Activated naive CD8-positive, alpha-beta T cell treated with anti-CD3 and anti-CD28 coated beads, Interleukin-2, amount 50 U/mL, for 24 hours (primary cell): ENCODE measurements at regions not wholly inside any gene's neighbourhood (a gene's known extent, or its start where the extent isn't known, plus 50 kb on each side); places are given as distances from the start of the nearest gene placed in this dataset.
"Not testable (repeated sequence)": the region's sequence is repeated elsewhere in the genome, so short reads cannot be mapped to it uniquely, and the experiment has no call there.

ENCODE experiments used
- ATAC-seq: fragments of 150-1000 bp; cut with Tn5 transposase; one replicate; pipeline ENCODE4 v1.10.0; 2021
- DNase-seq: peaks from one replicate; pipeline ENCODE4 v3.0.0; 2021
- H3K27ac Mint-ChIP-seq: one replicate; pipeline ENCODE4 v1.8.0; 2021; ENCODE audit warnings: mild to moderate bottlenecking, mixed read lengths
- H3K27me3 Mint-ChIP-seq: one replicate; pipeline ENCODE4 v1.8.0; 2021; ENCODE audit warnings: mixed read lengths
- H3K36me3 Mint-ChIP-seq: one replicate; pipeline ENCODE4 v1.8.0; 2021; ENCODE audit warnings: low read depth, mixed read lengths
- H3K4me1 Mint-ChIP-seq: one replicate; pipeline ENCODE4 v1.8.0; 2021; ENCODE audit warnings: mixed read lengths
- H3K4me3 Mint-ChIP-seq: one replicate; pipeline ENCODE4 v1.8.0; 2021; ENCODE audit warnings: mild to moderate bottlenecking, moderate library complexity, mixed read lengths
- H3K9me3 Mint-ChIP-seq: one replicate; pipeline ENCODE4 v1.8.0; 2021; ENCODE audit warnings: mixed read lengths

DNA sequence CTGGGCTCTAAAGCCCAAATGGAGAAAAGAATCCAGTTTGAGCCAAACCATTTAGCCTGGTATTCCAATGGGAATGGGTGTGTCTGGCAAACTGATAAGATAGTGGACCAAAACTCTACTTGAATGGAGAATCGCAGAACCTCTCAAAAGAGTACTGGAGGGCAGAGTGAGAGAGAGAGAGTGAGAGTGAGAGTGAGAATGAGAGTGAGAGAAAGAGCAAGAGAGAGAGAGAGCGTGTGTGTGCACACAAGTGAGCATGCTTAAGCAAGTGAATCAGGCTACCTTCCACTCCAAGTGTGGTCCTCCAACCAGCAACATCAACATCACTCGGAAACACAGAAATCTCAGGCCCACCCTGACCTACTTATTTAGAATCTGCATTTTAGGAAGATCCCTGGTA is 58.8 kb downstream of the UQCRFS1 start:
- DNase-seq, result no peak
- ATAC-seq, result no peak
- no peak overlapping the region for H3K27ac Mint-ChIP-seq

DNA sequence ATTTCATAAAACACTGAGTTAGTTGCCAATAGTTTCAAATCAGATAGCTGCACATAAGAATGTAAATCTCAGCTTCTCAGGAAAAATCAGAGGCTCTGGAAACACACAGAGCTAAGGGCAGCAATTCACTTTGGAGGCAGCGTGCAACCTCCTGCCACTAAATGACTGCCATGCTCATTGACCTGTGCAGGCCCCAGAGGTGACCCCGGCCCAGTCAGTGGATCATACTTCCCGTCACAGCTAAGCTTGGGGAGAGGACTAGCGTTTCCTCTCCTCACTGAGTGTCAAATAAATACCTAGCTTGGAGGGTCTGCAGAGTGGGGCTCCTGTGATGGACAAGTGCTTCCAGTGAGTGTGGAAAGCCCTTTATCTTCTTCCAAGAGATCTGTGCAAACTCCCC is 67.2 kb downstream of the UQCRFS1 start:
- H3K4me1 Mint-ChIP-seq, result no peaks in the 10 kb centered on the region
- no peaks in the 10 kb centered on the region for H3K27me3 Mint-ChIP-seq
- ATAC-seq (no peak), DNase-seq (no peak)
- H3K9me3 Mint-ChIP-seq, result peaks cover 1% of the 10 kb centered on the region
- H3K27ac Mint-ChIP-seq, result no peak overlapping the region
- no peaks in the 10 kb centered on the region for H3K36me3 Mint-ChIP-seq
- H3K4me3 Mint-ChIP-seq, result no peak overlapping the region

More for the DNA sequence above, 58.8 kb downstream of the UQCRFS1 start:
- no peak overlapping the region for H3K4me3 Mint-ChIP-seq
- no peaks in the 10 kb centered on the region for H3K36me3 Mint-ChIP-seq
- H3K9me3 Mint-ChIP-seq, result peaks cover 47% of the 10 kb centered on the region
- no peaks in the 10 kb centered on the region for H3K4me1 Mint-ChIP-seq
- H3K27me3 Mint-ChIP-seq, result no peaks in the 10 kb centered on the region

DNA sequence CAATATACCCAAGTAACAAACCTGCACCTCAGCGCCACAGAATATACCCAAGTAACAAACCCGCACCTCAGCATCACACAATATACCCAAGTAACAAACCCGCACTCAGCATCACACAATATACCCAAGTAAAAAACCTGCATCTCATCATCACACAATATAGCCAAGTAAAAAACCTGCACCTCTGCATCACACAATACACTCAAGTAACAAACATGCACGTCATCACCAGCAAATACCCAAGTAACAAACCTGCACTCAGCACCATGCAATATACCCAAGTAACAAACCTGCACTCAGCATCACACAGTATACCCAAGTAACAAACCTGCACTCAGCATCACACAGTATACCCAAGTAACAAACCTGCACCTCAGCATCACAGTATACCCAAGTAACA is 69.8 kb downstream of the UQCRFS1 start:
- no peak for ATAC-seq
- Mint-ChIP-seq H3K4me1 (no peaks in the 10 kb centered on the region), H3K27ac (no peak overlapping the region), H3K27me3 (no peaks in the 10 kb centered on the region), H3K36me3 (no peaks in the 10 kb centered on the region), H3K4me3 (no peak overlapping the region), H3K9me3 (peaks cover 5% of the 10 kb centered on the region)
- DNase-seq, result no peak

DNA sequence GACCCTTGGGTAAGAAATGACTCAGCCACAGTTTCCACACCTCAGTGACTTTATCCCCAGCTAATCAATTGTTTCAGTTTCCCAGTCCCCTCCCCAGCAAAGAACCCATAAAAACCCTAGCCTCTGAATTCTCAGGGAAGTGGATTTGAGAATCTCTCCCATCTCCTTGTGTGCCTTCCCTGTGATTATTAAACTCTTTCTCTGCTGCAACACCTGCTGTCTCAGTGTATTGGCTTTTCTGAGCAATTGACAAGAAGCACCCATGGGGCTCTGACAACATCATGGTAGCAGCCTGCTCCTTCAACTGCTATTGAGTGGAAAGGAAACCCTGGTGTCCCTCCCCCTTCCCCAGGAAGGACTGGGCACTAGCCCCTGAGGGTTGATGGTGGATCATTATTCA is 73.7 kb downstream of the UQCRFS1 start:
- Mint-ChIP-seq H3K36me3 (no peaks in the 10 kb centered on the region), H3K9me3 (peaks cover 20% of the 10 kb centered on the region)

DNA sequence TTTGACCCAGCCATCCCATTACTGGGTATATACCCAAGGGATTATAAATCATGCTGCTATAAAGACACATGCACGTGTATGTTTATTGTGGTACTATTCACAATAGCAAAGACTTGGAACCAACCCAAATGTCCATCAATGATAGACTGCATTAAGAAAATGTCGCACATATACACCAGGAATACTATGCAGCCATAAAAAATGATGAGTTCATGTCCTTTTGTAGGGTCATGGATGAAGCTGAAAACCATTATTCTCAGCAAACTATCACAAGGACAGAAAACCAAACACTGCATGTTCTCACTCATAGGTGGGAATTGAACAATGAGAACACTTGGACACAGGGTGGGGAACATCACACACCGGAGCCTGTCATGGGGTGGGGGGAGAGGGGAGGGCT is 74.7 kb downstream of the UQCRFS1 start:
- H3K27me3 Mint-ChIP-seq, H3K36me3 Mint-ChIP-seq, H3K27ac Mint-ChIP-seq, H3K4me1 Mint-ChIP-seq, ATAC-seq, DNase-seq, H3K4me3 Mint-ChIP-seq: not testable (repeated sequence)
- peaks cover 26% of the 10 kb centered on the region for H3K9me3 Mint-ChIP-seq

More for the DNA sequence above, 73.7 kb downstream of the UQCRFS1 start:
- DNase-seq (no peak), ATAC-seq (no peak)
- Mint-ChIP-seq H3K4me3 (no peak overlapping the region), H3K27me3 (no peaks in the 10 kb centered on the region), H3K27ac (no peak overlapping the region), H3K4me1 (no peaks in the 10 kb centered on the region)

DNA sequence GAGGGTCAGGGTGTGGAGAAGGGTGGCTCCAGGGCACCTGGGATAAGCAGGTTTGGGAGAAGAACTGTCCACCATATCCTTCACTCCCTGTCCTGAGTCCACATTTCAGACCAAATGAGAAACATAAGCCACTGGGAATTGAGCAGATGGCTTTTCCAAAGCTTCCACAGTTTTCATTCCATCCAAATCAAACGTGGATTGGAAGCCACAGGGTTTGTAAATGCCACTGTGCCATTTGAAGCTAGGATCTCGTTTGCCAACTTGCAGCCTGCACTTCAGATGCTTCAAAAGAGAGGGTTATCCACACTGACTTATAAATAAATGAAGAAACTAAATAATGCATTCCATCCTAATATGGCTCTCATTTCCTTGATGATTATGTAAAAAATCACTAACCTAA is 81.5 kb downstream of the UQCRFS1 start:
- Mint-ChIP-seq H3K9me3 (peaks cover 21% of the 10 kb centered on the region), H3K36me3 (no peaks in the 10 kb centered on the region), H3K27ac (no peak overlapping the region), H3K27me3 (no peaks in the 10 kb centered on the region), H3K4me3 (no peak overlapping the region), H3K4me1 (no peaks in the 10 kb centered on the region)
- DNase-seq (no peak), ATAC-seq (no peak)

DNA sequence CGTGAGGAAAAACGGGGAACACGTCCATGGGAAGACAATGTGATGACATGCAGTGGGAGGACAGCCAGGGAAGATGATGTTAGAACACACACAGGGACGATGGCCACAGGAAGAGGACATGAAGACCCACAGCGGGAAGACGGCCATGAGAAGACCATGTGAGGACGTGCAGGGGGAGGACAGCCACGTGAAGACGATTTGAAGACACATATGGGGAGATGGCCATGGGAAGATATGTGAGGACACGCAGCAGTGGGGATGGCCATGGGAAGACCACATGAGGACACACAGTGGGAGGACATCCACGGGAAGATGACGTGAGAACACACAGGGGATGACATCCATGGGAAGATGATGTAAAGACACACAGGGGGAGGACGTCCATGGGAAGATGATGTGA is 83.8 kb downstream of the UQCRFS1 start:
- DNase-seq, result no peak
- no peak overlapping the region for H3K27ac Mint-ChIP-seq
- ATAC-seq, result no peak
- no peaks in the 10 kb centered on the region for H3K36me3 Mint-ChIP-seq
- no peak overlapping the region for H3K4me3 Mint-ChIP-seq
- H3K9me3 Mint-ChIP-seq, result peaks cover 6% of the 10 kb centered on the region
- H3K4me1 Mint-ChIP-seq, result no peaks in the 10 kb centered on the region
- no peaks in the 10 kb centered on the region for H3K27me3 Mint-ChIP-seq

DNA sequence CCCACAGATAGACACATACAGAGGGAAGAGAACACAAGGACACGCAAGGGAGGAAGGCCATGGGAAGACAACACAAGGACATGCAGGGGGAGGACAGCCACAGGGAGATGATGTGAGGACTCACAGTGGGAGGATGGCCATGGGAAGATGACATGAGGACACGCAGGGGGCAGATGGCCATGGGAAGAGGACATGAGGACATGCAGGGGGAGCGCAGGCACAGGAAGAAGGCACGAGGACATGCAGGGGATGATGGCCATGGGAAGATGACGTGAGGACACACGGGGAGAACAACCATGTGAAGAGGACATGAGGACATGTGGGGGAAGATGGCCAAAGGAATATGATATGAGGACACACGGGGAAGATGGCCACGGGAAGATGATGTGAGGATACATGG is 84.7 kb downstream of the UQCRFS1 start:
- ATAC-seq, result no peak
- DNase-seq, result no peak
- H3K36me3 Mint-ChIP-seq, result no peaks in the 10 kb centered on the region
- H3K27me3 Mint-ChIP-seq, result no peaks in the 10 kb centered on the region
- H3K4me3 Mint-ChIP-seq, result no peak overlapping the region
- H3K27ac Mint-ChIP-seq, result no peak overlapping the region
- H3K4me1 Mint-ChIP-seq, result no peaks in the 10 kb centered on the region
- no peaks in the 10 kb centered on the region for H3K9me3 Mint-ChIP-seq

DNA sequence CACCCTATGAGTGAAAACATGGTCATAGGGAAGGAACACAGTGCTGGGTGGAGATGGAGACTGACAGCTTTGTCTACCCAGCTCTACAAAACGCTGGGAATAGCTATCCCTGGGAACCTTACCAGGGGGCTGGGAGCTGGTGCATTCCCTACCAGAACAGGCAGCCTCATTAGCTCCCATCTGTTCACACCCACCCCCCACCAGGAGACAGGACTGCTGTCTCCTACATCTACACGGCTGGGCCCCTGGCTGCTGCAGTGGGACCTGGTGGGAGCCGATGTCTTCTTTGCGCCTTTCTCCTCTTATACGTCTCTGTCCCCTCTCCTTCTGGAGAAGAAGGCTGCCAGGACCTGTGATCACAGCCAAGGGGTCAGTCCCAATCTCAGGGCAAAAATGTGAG is 90.8 kb downstream of the UQCRFS1 start:
- DNase-seq, result no peak
- no peaks in the 10 kb centered on the region for H3K27me3 Mint-ChIP-seq

DNA sequence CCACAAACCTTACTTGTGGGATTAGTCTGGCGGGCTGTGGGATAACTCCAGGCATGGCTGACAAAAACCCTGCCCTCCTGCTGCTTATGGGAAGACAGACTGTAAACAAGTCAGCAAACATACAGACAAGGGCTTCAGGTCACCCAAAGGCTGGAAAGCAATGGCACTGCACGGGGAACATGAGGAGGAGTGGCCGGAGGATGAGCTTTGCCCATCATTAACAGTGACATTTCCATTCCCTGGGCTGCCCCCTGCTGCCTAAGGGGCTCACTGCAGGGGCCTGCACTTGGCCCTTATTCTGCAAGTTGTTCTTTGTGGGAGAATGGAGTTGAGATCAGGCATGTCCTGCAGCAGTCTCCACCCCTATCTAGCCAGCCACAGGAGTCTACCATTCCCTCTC is 91.3 kb downstream of the UQCRFS1 start:
- no peak overlapping the region for H3K4me3 Mint-ChIP-seq
- H3K9me3 Mint-ChIP-seq, result peaks cover 7% of the 10 kb centered on the region
- DNase-seq (no peak), ATAC-seq (no peak)
- H3K36me3 Mint-ChIP-seq, result no peaks in the 10 kb centered on the region
- H3K4me1 Mint-ChIP-seq, result no peaks in the 10 kb centered on the region
- no peaks in the 10 kb centered on the region for H3K27me3 Mint-ChIP-seq
- H3K27ac Mint-ChIP-seq, result no peak overlapping the region

More for the DNA sequence above, 90.8 kb downstream of the UQCRFS1 start:
- Mint-ChIP-seq H3K27ac (no peak overlapping the region), H3K4me1 (no peaks in the 10 kb centered on the region), H3K9me3 (peaks cover 7% of the 10 kb centered on the region), H3K36me3 (no peaks in the 10 kb centered on the region), H3K4me3 (no peak overlapping the region)
- no peak for ATAC-seq

DNA sequence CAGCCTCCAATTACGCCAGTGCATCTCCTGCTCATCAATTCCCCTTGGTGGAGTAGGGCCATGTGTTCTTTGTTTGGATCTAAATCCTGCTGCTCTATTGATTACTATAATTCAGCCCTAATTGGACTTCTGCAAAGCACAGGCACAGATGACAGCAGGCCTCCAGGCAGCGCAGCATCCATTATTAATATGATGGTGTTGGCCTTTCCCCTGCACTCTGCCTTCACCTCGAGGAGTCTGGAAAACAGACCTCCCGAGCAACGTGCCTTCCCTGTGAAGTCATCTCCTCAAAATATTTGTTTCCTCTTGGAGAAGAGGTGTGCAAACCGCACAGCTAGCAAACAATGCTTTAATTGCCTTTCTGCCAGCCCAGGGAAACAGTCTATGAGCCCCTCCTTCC is 92.5 kb downstream of the UQCRFS1 start:
- ATAC-seq, result no peak
- H3K4me1 Mint-ChIP-seq, result no peaks in the 10 kb centered on the region
- DNase-seq, result no peak
- no peak overlapping the region for H3K27ac Mint-ChIP-seq
- no peaks in the 10 kb centered on the region for H3K36me3 Mint-ChIP-seq
- H3K4me3 Mint-ChIP-seq, result no peak overlapping the region
- H3K27me3 Mint-ChIP-seq, result no peaks in the 10 kb centered on the region
- H3K9me3 Mint-ChIP-seq, result peaks cover 7% of the 10 kb centered on the region

DNA sequence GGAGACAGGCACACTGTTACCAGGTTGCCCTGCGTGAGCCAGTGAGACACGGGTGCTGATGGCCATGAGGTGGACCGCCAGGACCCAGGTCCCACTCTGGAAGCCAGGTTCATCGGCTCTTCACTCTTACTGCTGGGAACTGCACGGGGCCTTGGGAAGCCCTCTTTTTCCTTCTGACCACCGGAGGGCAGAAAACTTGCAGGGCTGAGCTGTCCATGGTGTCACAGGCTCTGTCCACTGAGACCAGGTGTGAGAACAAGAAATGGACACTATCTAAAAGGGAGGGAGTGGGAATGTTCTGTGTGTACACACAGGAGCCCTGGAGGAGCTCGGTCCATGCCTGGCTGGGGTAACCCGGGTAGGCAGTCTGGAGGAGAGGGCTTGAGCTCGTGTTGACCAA is 93.4 kb downstream of the UQCRFS1 start:
- no peaks in the 10 kb centered on the region for H3K36me3 Mint-ChIP-seq
- H3K4me1 Mint-ChIP-seq, result no peaks in the 10 kb centered on the region
- no peak overlapping the region for H3K4me3 Mint-ChIP-seq
- no peak overlapping the region for H3K27ac Mint-ChIP-seq
- DNase-seq, result no peak
- H3K27me3 Mint-ChIP-seq, result no peaks in the 10 kb centered on the region
- H3K9me3 Mint-ChIP-seq, result peaks cover 7% of the 10 kb centered on the region
- no peak for ATAC-seq

DNA sequence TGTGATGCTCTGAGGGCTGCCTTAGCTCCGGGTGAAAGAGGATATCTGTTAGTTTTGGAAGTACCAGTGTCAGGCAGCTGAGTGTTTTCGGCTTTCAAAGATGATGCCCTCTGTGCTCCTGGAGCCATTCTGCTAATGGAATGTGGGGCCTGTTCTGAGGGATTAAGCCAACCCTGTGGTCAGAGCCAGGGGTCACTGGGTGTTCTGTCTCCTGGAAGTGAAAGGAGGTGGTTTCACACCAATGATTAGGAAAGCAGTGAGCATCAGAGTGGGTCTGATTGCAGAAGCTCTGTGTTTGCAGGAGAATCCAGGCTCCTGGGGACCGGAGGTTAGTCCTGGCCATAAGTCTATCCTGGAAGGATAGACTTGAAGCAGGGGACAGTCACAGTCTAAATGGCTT is 94.6 kb downstream of the UQCRFS1 start:
- Mint-ChIP-seq H3K36me3 (no peaks in the 10 kb centered on the region), H3K4me3 (no peak overlapping the region), H3K4me1 (no peaks in the 10 kb centered on the region), H3K9me3 (peaks cover 7% of the 10 kb centered on the region), H3K27ac (no peak overlapping the region), H3K27me3 (no peaks in the 10 kb centered on the region)
- DNase-seq (no peak), ATAC-seq (no peak)

DNA sequence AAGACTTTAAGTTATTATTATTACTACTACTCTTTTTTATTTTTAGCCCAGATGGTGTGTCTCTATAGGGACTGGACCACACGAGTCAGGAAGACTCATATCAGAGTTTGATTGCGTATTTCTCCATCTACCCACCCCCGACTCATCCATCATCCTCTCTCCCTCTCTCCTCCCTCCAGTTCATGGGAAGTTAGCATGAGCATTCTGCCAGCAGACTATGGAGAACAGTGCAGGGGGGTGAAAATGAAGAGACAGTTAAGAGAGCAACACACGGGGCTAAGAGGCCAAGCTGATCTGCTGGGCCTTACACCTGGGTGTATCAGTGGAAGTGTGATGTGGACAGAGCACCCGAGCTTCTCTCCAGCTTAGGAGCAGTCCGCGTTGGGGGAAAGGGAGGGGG is 95.0 kb downstream of the UQCRFS1 start:
- ATAC-seq (no peak), DNase-seq (no peak)
- no peak overlapping the region for H3K4me3 Mint-ChIP-seq
- no peaks in the 10 kb centered on the region for H3K27me3 Mint-ChIP-seq
- no peak overlapping the region for H3K27ac Mint-ChIP-seq
- H3K9me3 Mint-ChIP-seq, result peaks cover 6% of the 10 kb centered on the region
- no peaks in the 10 kb centered on the region for H3K4me1 Mint-ChIP-seq
- H3K36me3 Mint-ChIP-seq, result no peaks in the 10 kb centered on the region

DNA sequence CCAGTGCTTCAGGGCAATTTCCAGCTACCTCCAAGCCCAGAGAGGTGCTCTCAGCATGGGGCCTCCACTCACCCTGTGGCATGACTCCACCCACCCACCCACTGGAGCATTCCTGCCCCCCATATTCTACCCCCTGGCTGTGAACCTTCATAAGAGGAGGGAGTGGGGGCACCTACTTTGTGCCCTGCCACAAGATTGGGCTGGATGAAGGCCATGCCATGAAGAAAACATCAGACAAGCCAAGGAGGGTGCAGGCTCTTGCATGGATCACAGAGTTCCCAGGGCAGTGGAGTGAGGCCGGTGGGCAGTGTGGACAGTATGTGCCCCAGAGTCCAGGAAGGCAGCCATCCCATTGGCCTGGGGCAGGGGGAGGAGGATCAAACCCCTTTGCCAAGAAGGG is 97.8 kb downstream of the UQCRFS1 start:
- H3K4me1 Mint-ChIP-seq, result no peaks in the 10 kb centered on the region
- H3K27ac Mint-ChIP-seq, result no peak overlapping the region
- ATAC-seq (no peak), DNase-seq (no peak)
- H3K9me3 Mint-ChIP-seq, result no peaks in the 10 kb centered on the region
- H3K4me3 Mint-ChIP-seq, result no peak overlapping the region
- H3K27me3 Mint-ChIP-seq, result no peaks in the 10 kb centered on the region
- H3K36me3 Mint-ChIP-seq, result no peaks in the 10 kb centered on the region

DNA sequence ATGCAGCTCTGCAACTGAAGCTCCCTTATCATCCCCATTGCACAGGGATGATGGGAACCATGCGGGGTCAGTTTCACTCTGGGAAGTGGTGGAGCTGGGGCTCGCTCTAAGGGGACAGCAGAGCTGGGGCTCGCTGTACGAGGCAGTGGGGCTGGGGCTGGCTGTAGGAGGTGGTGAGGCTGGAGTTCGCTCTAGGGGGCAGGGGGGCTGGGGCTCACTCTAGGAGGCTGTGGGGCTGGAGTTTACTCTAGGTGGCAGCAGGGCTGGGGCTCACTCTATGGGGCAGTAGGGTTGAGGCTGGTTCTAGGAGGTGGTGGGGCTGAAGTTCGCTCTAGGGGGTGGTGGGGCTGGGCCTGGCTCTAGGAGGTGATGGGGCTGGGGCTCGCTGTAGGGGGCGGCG is 99.1 kb downstream of the UQCRFS1 start:
- ATAC-seq, result no peak

More for the DNA sequence above, 99.1 kb downstream of the UQCRFS1 start:
- H3K4me3 Mint-ChIP-seq, result no peak overlapping the region
- H3K9me3 Mint-ChIP-seq, result no peaks in the 10 kb centered on the region
- H3K27me3 Mint-ChIP-seq, result no peaks in the 10 kb centered on the region
- no peaks in the 10 kb centered on the region for H3K36me3 Mint-ChIP-seq
- DNase-seq, result no peak
- no peaks in the 10 kb centered on the region for H3K4me1 Mint-ChIP-seq
- no peak overlapping the region for H3K27ac Mint-ChIP-seq
